ENCODE measurements at regions not wholly inside any gene's neighbourhood (a gene's known extent, or its start where the extent isn't known, plus 50 kb on each side); places are given as distances from the start of the nearest gene placed in this dataset.

GRCh38 chr20:6692566-6693173 lies 74.8 kb upstream of the BMP2 start:
- H3K79me1 ChIP-seq (ENCODE audit: low read length): peaks cover 2% of the 10 kb centered on the region
- H3K27ac ChIP-seq (ENCODE audit: low read depth, low read length): no peak overlapping the region
- no peak overlapping the region for H2BK120ac ChIP-seq (ENCODE audit: insufficient read depth, low read length, poor library complexity)
- no peaks in the 10 kb centered on the region for H3K9me3 ChIP-seq (ENCODE audit: insufficient read depth, low read depth, low read length)
- no peak overlapping the region for H2BK5ac ChIP-seq (ENCODE audit: low read depth, low read length, poor library complexity)
- no peak overlapping the region for H4K12ac ChIP-seq (ENCODE audit: low read depth, low read length)
- H3K4me3 ChIP-seq (ENCODE audit: low read depth, low read length): no peak overlapping the region
- H3K4me2 ChIP-seq (ENCODE audit: low read length): no peak overlapping the region
- peaks cover 5 to 6% of the 10 kb centered on the region in 2 experiments for H3K4me1 ChIP-seq (ENCODE audit: control insufficient read depth in 1 of 2, insufficient read depth in 2 of 2, low read length in 2 of 2)
- WGBS (ENCODE audit: extremely low coverage, insufficient coverage, insufficient read length): no CpG with 5 or more reads among the region's 10 CpGs
- H3K27me3 ChIP-seq (ENCODE audit: insufficient read depth, low read length): no peaks in the 10 kb centered on the region
- H3K14ac ChIP-seq (ENCODE audit: low read length): no peak overlapping the region
- no peak overlapping the region for H3K4ac ChIP-seq (ENCODE audit: low read depth, low read length)
- no peak overlapping the region for H2AFZ ChIP-seq (ENCODE audit: insufficient read depth, low read length, poor library complexity)
- no peak overlapping the region for H4K8ac ChIP-seq (ENCODE audit: low read depth, low read length)
- DNase-seq: no peak
- no peak overlapping the region for H4K91ac ChIP-seq (ENCODE audit: low read depth, low read length)
- H3K23ac ChIP-seq (ENCODE audit: low read length): no peak overlapping the region
- no peak overlapping the region for H3K18ac ChIP-seq (ENCODE audit: low read length)
- no peak overlapping the region for H2BK12ac ChIP-seq (ENCODE audit: low read length)
- H3K79me2 ChIP-seq (ENCODE audit: control insufficient read depth, insufficient read depth, low read length, poor library complexity): no peaks in the 10 kb centered on the region
- H2AK5ac ChIP-seq (ENCODE audit: low read length): no peak overlapping the region
- H3K9ac ChIP-seq (ENCODE audit: low read length): no peak overlapping the region
- no peaks in the 10 kb centered on the region for H3K36me3 ChIP-seq (ENCODE audit: control insufficient read depth in 1 of 2, insufficient read depth in 2 of 2, low read length in 2 of 2)

DNA sequence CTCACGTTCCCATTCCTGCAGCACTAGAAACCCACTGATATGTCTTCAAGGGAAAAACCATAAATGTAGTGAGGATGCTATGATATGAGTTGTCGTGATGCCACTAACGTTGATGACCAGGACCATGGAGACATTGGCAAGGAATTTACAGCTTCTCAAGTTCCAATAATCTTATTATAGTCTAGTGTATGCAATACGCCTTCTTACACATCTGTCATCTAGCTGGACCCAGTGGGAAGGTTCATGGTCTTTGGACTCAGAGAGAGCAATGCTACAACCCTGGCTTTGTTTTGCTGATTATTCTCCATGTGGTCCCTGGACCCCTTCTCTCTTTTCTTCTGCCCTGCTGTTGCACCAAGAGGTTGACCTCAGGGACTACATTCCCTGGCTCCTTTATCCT lies 76.0 kb upstream of the BMP2 start:
- Histone ChIP-seq H3K79me2 (ENCODE audit: control insufficient read depth, insufficient read depth, low read length, poor library complexity) (no peaks in the 10 kb centered on the region), H2AFZ (ENCODE audit: insufficient read depth, low read length, poor library complexity) (no peak overlapping the region), H4K12ac (ENCODE audit: low read depth, low read length) (no peak overlapping the region), H3K14ac (ENCODE audit: low read length) (no peak overlapping the region), H3K4me2 (ENCODE audit: low read length) (no peak overlapping the region), H3K23ac (ENCODE audit: low read length) (no peak overlapping the region), H3K4me3 (ENCODE audit: low read depth, low read length) (no peak overlapping the region), H3K4ac (ENCODE audit: low read depth, low read length) (no peak overlapping the region), H4K91ac (ENCODE audit: low read depth, low read length) (no peak overlapping the region), H2BK5ac (ENCODE audit: low read depth, low read length, poor library complexity) (no peak overlapping the region), H3K9ac (ENCODE audit: low read length) (no peak overlapping the region), H3K36me3 (ENCODE audit: control insufficient read depth in 1 of 2, insufficient read depth in 2 of 2, low read length in 2 of 2) (no peaks in the 10 kb centered on the region), H2AK5ac (ENCODE audit: low read length) (no peak overlapping the region), H3K18ac (ENCODE audit: low read length) (no peak overlapping the region), H3K4me1 (ENCODE audit: control insufficient read depth in 1 of 2, insufficient read depth in 2 of 2, low read length in 2 of 2) (no peaks in the 10 kb centered on the region), H3K27me3 (ENCODE audit: insufficient read depth, low read length) (no peaks in the 10 kb centered on the region), H2BK12ac (ENCODE audit: low read length) (no peak overlapping the region), H4K8ac (ENCODE audit: low read depth, low read length) (no peak overlapping the region), H3K79me1 (ENCODE audit: low read length) (no peaks in the 10 kb centered on the region), H3K9me3 (ENCODE audit: insufficient read depth, low read depth, low read length) (no peaks in the 10 kb centered on the region), H3K27ac (ENCODE audit: low read depth, low read length) (no peak overlapping the region), H2BK120ac (ENCODE audit: insufficient read depth, low read length, poor library complexity) (no peak overlapping the region)
- no peak for DNase-seq
- WGBS (ENCODE audit: extremely low coverage, insufficient coverage, insufficient read length): no CpG with 5 or more reads among the region's 4 CpGs

DNA sequence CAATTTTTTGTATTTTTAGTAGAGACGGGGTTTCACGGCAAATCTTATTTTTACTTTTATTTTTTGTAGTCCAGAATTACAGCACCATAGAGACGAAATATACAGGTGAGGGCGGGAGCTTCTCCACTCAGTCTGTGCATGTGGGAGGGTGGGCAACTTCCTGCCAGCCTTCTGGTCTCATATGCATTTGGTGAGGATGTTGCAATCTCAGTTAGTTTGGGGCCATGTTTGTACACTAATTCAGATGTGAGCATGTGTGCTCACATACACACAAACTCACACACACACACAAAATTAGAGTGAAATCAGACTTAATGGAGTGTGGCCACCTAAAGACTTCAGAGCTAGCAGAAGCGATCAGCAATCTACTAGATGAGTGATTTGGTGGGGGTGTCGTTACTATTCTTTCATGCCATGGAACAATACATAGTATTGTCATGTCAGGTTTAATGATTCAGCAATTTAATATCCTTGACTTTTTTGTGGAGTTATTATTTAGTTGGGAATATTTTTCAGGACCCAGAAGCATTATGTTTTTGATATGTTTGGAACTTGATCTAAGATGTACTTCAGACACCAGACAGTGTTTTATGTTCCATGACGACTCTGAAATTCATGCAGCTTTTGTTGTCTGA lies 78.0 kb upstream of the BMP2 start:
- H3K4me1 ChIP-seq (ENCODE audit: control insufficient read depth in 1 of 2, insufficient read depth in 2 of 2, low read length in 2 of 2): no peaks in the 10 kb centered on the region
- H2AK5ac ChIP-seq (ENCODE audit: low read length): no peak overlapping the region
- H3K14ac ChIP-seq (ENCODE audit: low read length): no peak overlapping the region
- H2BK12ac ChIP-seq (ENCODE audit: low read length): no peak overlapping the region
- DNase-seq: no peak
- no peaks in the 10 kb centered on the region for H3K9me3 ChIP-seq (ENCODE audit: insufficient read depth, low read depth, low read length)
- H4K91ac ChIP-seq (ENCODE audit: low read depth, low read length): no peak overlapping the region
- no peak overlapping the region for H3K9ac ChIP-seq (ENCODE audit: low read length)
- H4K12ac ChIP-seq (ENCODE audit: low read depth, low read length): no peak overlapping the region
- no peaks in the 10 kb centered on the region for H3K27me3 ChIP-seq (ENCODE audit: insufficient read depth, low read length)
- H2AFZ ChIP-seq (ENCODE audit: insufficient read depth, low read length, poor library complexity): no peak overlapping the region
- no peak overlapping the region for H4K8ac ChIP-seq (ENCODE audit: low read depth, low read length)
- no peak overlapping the region for H3K27ac ChIP-seq (ENCODE audit: low read depth, low read length)
- no peaks in the 10 kb centered on the region for H3K79me1 ChIP-seq (ENCODE audit: low read length)
- H3K23ac ChIP-seq (ENCODE audit: low read length): no peak overlapping the region
- H3K79me2 ChIP-seq (ENCODE audit: control insufficient read depth, insufficient read depth, low read length, poor library complexity): no peaks in the 10 kb centered on the region
- no peak overlapping the region for H3K4ac ChIP-seq (ENCODE audit: low read depth, low read length)
- no peak overlapping the region for H2BK5ac ChIP-seq (ENCODE audit: low read depth, low read length, poor library complexity)
- H3K4me2 ChIP-seq (ENCODE audit: low read length): no peak overlapping the region
- no peaks in the 10 kb centered on the region for H3K36me3 ChIP-seq (ENCODE audit: control insufficient read depth in 1 of 2, insufficient read depth in 2 of 2, low read length in 2 of 2)
- no peak overlapping the region for H3K4me3 ChIP-seq (ENCODE audit: low read depth, low read length)
- H3K18ac ChIP-seq (ENCODE audit: low read length): no peak overlapping the region
- no CpG with 5 or more reads among the region's 7 CpGs for WGBS (ENCODE audit: extremely low coverage, insufficient coverage, insufficient read length)
- H2BK120ac ChIP-seq (ENCODE audit: insufficient read depth, low read length, poor library complexity): no peak overlapping the region

GRCh38 chr20:6686171-6686570 lies 81.3 kb upstream of the BMP2 start:
- Histone ChIP-seq H3K9ac (ENCODE audit: low read length) (no peak overlapping the region), H4K12ac (ENCODE audit: low read depth, low read length) (no peak overlapping the region), H2BK5ac (ENCODE audit: low read depth, low read length, poor library complexity) (no peak overlapping the region)

More at GRCh38 chr20:6686171-6686570, 81.3 kb upstream of the BMP2 start:
- H4K91ac ChIP-seq (ENCODE audit: low read depth, low read length): no peak overlapping the region
- H3K27me3 ChIP-seq (ENCODE audit: insufficient read depth, low read length): no peaks in the 10 kb centered on the region
- H3K79me1 ChIP-seq (ENCODE audit: low read length): no peaks in the 10 kb centered on the region
- H3K18ac ChIP-seq (ENCODE audit: low read length): no peak overlapping the region
- no peaks in the 10 kb centered on the region for H3K36me3 ChIP-seq (ENCODE audit: control insufficient read depth in 1 of 2, insufficient read depth in 2 of 2, low read length in 2 of 2)
- H3K27ac ChIP-seq (ENCODE audit: low read depth, low read length): no peak overlapping the region
- no peak for DNase-seq
- no peak overlapping the region for H3K4me2 ChIP-seq (ENCODE audit: low read length)
- H3K4me3 ChIP-seq (ENCODE audit: low read depth, low read length): no peak overlapping the region
- no peak overlapping the region for H3K23ac ChIP-seq (ENCODE audit: low read length)
- H3K79me2 ChIP-seq (ENCODE audit: control insufficient read depth, insufficient read depth, low read length, poor library complexity): no peaks in the 10 kb centered on the region
- no peak overlapping the region for H2BK120ac ChIP-seq (ENCODE audit: insufficient read depth, low read length, poor library complexity)
- no peak overlapping the region for H3K14ac ChIP-seq (ENCODE audit: low read length)
- H2AFZ ChIP-seq (ENCODE audit: insufficient read depth, low read length, poor library complexity): no peak overlapping the region
- no peak overlapping the region for H3K4ac ChIP-seq (ENCODE audit: low read depth, low read length)
- H4K8ac ChIP-seq (ENCODE audit: low read depth, low read length): no peak overlapping the region
- WGBS (ENCODE audit: extremely low coverage, insufficient coverage, insufficient read length): no CpG with 5 or more reads among the region's 2 CpGs
- no peak overlapping the region for H2AK5ac ChIP-seq (ENCODE audit: low read length)
- no peak overlapping the region for H2BK12ac ChIP-seq (ENCODE audit: low read length)
- H3K9me3 ChIP-seq (ENCODE audit: insufficient read depth, low read depth, low read length): no peaks in the 10 kb centered on the region
- no peaks in the 10 kb centered on the region for H3K4me1 ChIP-seq (ENCODE audit: control insufficient read depth in 1 of 2, insufficient read depth in 2 of 2, low read length in 2 of 2)

All from trophoblast cell (in vitro differentiated cells and primary cell).